Trophoblast cell (in vitro differentiated cells and primary cell): ENCODE measurements at regions not wholly inside any gene's neighbourhood (a gene's known extent, or its start where the extent isn't known, plus 50 kb on each side); places are given as distances from the start of the nearest gene placed in this dataset.

Experiments used
- DNase-seq, 2 donors: peaks; one replicate each; pipeline ENCODE4 v3.0.0-alpha.2; 2016
- H2AFZ ChIP-seq: 2 replicates; pipeline ENCODE4 v1.6.1; 2013; ENCODE audit warnings: low read length, moderate library complexity, mild to moderate bottlenecking; ENCODE audit not compliant: insufficient read depth, poor library complexity
- H2AK5ac ChIP-seq: 2 replicates; pipeline ENCODE4 v1.6.1; 2013; ENCODE audit warnings: mild to moderate bottlenecking, low read length
- H2BK120ac ChIP-seq: 2 replicates; pipeline ENCODE4 v1.6.1; 2013; ENCODE audit warnings: low read length, mild to moderate bottlenecking, moderate library complexity; ENCODE audit not compliant: insufficient read depth, poor library complexity
- H2BK12ac ChIP-seq: 2 replicates; pipeline ENCODE4 v1.6.1; 2013; ENCODE audit warnings: mild to moderate bottlenecking, low read length, moderate library complexity
- H2BK5ac ChIP-seq: 2 replicates; pipeline ENCODE4 v1.6.1; 2013; ENCODE audit warnings: low read length, low read depth, moderate library complexity, mild to moderate bottlenecking; ENCODE audit not compliant: poor library complexity
- H3K14ac ChIP-seq: 2 replicates; pipeline ENCODE4 v1.6.1; 2013; ENCODE audit warnings: mild to moderate bottlenecking, low read length
- H3K18ac ChIP-seq: 2 replicates; pipeline ENCODE4 v1.6.1; 2013; ENCODE audit warnings: mild to moderate bottlenecking, low read length
- H3K23ac ChIP-seq: 2 replicates; pipeline ENCODE4 v1.6.1; 2013; ENCODE audit warnings: low read length
- H3K27ac ChIP-seq: 2 replicates; pipeline ENCODE4 v1.5.1; 2013; ENCODE audit warnings: low read depth, mild to moderate bottlenecking, inconsistent platforms, low read length, moderate library complexity
- H3K27me3 ChIP-seq: 2 replicates; pipeline ENCODE4 v1.6.1; 2013; ENCODE audit warnings: inconsistent platforms, mild to moderate bottlenecking, low read length, moderate library complexity; ENCODE audit not compliant: insufficient read depth
- H3K36me3 ChIP-seq, 2 experiments: 1 replicate in 1 of 2; 2 replicates in 1 of 2; pipeline ENCODE4 v1.6.1; 2013; ENCODE audit warnings: low read length in 2 of 2, mild to moderate bottlenecking in 2 of 2, moderate library complexity in 1 of 2; ENCODE audit not compliant: insufficient read depth in 2 of 2, control insufficient read depth in 1 of 2
- H3K4ac ChIP-seq: 2 replicates; pipeline ENCODE4 v1.6.1; 2013; ENCODE audit warnings: low read depth, mild to moderate bottlenecking, low read length, moderate library complexity
- H3K4me1 ChIP-seq, 2 experiments: 1 replicate in 1 of 2; 2 replicates in 1 of 2; pipeline ENCODE4 v1.6.1; 2013; ENCODE audit warnings: low read length in 2 of 2, mild to moderate bottlenecking in 2 of 2, moderate library complexity in 1 of 2; ENCODE audit not compliant: insufficient read depth in 2 of 2, control insufficient read depth in 1 of 2
- H3K4me2 ChIP-seq: 2 replicates; pipeline ENCODE4 v1.6.1; 2013; ENCODE audit warnings: inconsistent platforms, mild to moderate bottlenecking, low read length, moderate library complexity
- H3K4me3 ChIP-seq: 2 replicates; pipeline ENCODE4 v1.5.1; 2013; ENCODE audit warnings: mild to moderate bottlenecking, low read depth, low read length, inconsistent platforms
- H3K79me1 ChIP-seq: one replicate; pipeline ENCODE4 v1.6.1; 2013; ENCODE audit warnings: low read length
- H3K79me2 ChIP-seq: 2 replicates; pipeline ENCODE4 v1.6.1; 2013; ENCODE audit warnings: low read length, mild to moderate bottlenecking; ENCODE audit not compliant: control insufficient read depth, insufficient read depth, poor library complexity
- H3K9ac ChIP-seq: 2 replicates; pipeline ENCODE4 v1.6.1; 2013; ENCODE audit warnings: mild to moderate bottlenecking, low read length
- H3K9me3 ChIP-seq: 2 replicates; pipeline ENCODE4 v1.6.1; 2013; ENCODE audit warnings: low read depth, mild to moderate bottlenecking, control low read depth, inconsistent platforms, low read length; ENCODE audit not compliant: insufficient read depth
- H4K12ac ChIP-seq: 2 replicates; pipeline ENCODE4 v1.6.1; 2013; ENCODE audit warnings: low read depth, mild to moderate bottlenecking, low read length, moderate library complexity
- H4K8ac ChIP-seq: 2 replicates; pipeline ENCODE4 v1.6.1; 2013; ENCODE audit warnings: low read depth, mild to moderate bottlenecking, low read length, moderate library complexity
- H4K91ac ChIP-seq: one replicate; pipeline ENCODE4 v1.6.1; 2013; ENCODE audit warnings: low read depth, mild to moderate bottlenecking, low read length, moderate library complexity
- WGBS: extraction: QIAGEN DNeasy Blood & Tissue Kit; methylation state at CpG from one replicate; pipeline ENCODE4 v1.1.7; 2013; ENCODE audit warnings: missing lambda C conversion rate; ENCODE audit not compliant: insufficient read length, insufficient coverage; ENCODE audit errors: extremely low coverage; 5-methylcytosine and 5-hydroxymethylcytosine counted together

DNA sequence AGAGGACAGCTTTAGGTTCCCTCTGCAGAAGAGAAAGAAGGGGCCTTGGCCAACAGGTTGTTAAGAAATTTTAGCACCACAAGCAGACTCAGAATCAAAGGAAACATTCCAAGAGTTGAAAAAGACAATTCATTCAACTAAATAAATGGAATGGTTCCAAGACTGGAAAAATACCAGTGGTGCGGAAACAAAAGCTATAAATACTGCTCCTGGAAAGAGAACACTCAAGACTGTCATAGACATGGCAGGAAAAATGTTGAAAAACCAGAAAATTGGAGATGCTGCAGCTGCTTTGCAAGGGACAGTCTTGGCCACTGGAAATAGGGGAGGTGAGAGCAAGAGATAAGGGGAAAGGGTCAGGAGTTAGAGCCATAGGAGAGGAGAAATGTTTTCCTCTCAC lies 312.7 kb upstream of the CYRIA start:
- WGBS, result no CpG with 5 or more reads among the region's 1 CpG
- H3K4me3 ChIP-seq, result no peak overlapping the region
- no peak overlapping the region for H2AK5ac ChIP-seq
- no peak overlapping the region for H2BK120ac ChIP-seq
- no peak overlapping the region for H3K9ac ChIP-seq
- no peak overlapping the region for H4K91ac ChIP-seq
- no peak overlapping the region for H3K4ac ChIP-seq
- no peaks in the 10 kb centered on the region for H3K79me1 ChIP-seq
- H3K27me3 ChIP-seq, result no peaks in the 10 kb centered on the region
- no peak overlapping the region for H3K14ac ChIP-seq
- no peak overlapping the region for H2BK5ac ChIP-seq
- H3K18ac ChIP-seq, result no peak overlapping the region
- H3K23ac ChIP-seq, result no peak overlapping the region
- no peaks in the 10 kb centered on the region for H3K79me2 ChIP-seq
- H4K12ac ChIP-seq, result no peak overlapping the region
- no peak overlapping the region for H3K27ac ChIP-seq
- no peaks in the 10 kb centered on the region for H3K4me1 ChIP-seq
- no peaks in the 10 kb centered on the region for H3K36me3 ChIP-seq
- H2AFZ ChIP-seq, result no peak overlapping the region
- no peaks in the 10 kb centered on the region for H3K9me3 ChIP-seq
- H3K4me2 ChIP-seq, result no peak overlapping the region
- H4K8ac ChIP-seq, result no peak overlapping the region
- H2BK12ac ChIP-seq, result no peak overlapping the region
- DNase-seq, result peak; percentile 70 to 95

DNA sequence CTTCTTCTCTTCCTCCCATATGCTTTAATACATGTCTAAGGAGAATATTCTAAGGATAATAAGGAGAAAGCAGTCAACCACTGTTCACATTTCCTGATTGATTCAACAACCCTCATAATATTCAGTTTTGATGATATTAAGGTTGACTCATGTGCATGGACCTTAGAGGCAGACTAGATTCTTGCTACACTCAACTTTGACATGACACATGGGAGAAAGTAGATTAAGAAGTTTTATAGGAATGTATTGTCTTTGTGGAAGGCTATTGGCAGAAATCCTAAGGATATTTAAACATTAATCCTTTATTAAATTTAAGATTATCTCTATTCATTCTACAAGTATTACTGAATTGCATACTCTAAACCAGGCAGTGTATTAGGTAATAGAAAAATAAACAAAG lies 309.1 kb upstream of the CYRIA start:
- Histone ChIP-seq H3K18ac (no peak overlapping the region), H3K4me2 (no peak overlapping the region), H4K8ac (no peak overlapping the region), H3K9me3 (no peaks in the 10 kb centered on the region), H4K91ac (no peak overlapping the region), H3K4ac (no peak overlapping the region), H3K14ac (no peak overlapping the region), H4K12ac (no peak overlapping the region), H3K79me2 (no peaks in the 10 kb centered on the region), H2BK120ac (no peak overlapping the region), H2BK12ac (no peak overlapping the region), H3K27ac (no peak overlapping the region), H3K27me3 (no peaks in the 10 kb centered on the region), H3K4me3 (no peak overlapping the region), H3K4me1 (no peaks in the 10 kb centered on the region), H3K36me3 (no peaks in the 10 kb centered on the region), H2AK5ac (no peak overlapping the region), H3K23ac (no peak overlapping the region), H3K79me1 (no peaks in the 10 kb centered on the region), H3K9ac (no peak overlapping the region), H2BK5ac (no peak overlapping the region), H2AFZ (no peak overlapping the region)
- no peak for DNase-seq

DNA sequence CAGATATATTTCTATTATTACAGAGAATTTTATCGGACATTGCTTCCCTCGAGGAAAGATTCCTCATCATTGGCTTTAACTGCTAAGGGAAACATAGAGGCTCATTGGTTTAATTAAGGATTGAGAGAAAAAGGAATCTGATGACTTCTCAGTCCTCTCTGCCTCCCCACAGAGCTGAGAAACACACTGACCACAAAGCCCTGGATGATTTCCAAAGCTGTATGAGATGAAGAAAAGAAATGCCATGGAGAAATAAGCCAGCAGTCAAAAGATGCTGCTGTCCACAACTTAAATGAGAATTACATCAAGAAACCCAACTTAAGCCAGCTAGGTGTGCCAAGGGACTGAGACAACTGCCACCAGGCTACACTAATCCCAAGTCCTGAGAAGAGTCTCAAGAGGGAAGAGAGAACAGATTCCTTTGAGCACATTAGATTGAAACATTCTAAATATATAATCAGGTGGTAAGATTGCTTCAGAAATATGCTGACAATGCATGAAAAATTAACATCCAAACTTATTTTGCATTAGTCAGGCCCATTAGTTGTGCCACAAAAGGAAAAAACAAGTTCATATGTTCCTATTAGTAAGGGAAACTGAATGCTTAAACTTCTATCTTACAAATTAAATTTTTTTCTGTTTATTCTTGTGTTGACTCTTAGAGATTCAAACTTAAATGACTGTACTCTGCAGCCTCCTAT lies 308.1 kb upstream of the CYRIA start:
- Histone ChIP-seq H2BK5ac (no peak overlapping the region), H4K91ac (no peak overlapping the region), H3K4me2 (no peak overlapping the region), H3K4me3 (no peak overlapping the region), H3K23ac (no peak overlapping the region), H3K79me2 (no peaks in the 10 kb centered on the region), H3K18ac (no peak overlapping the region), H2BK12ac (no peak overlapping the region), H3K36me3 (no peaks in the 10 kb centered on the region), H3K9ac (no peak overlapping the region), H2BK120ac (no peak overlapping the region), H3K27ac (no peak overlapping the region), H2AK5ac (no peak overlapping the region), H3K14ac (no peak overlapping the region), H2AFZ (no peak overlapping the region), H3K4me1 (no peaks in the 10 kb centered on the region), H3K79me1 (no peaks in the 10 kb centered on the region), H3K27me3 (no peaks in the 10 kb centered on the region), H4K8ac (no peak overlapping the region), H4K12ac (no peak overlapping the region), H3K4ac (no peak overlapping the region), H3K9me3 (no peaks in the 10 kb centered on the region)
- no CpG with 5 or more reads among the region's 2 CpGs for WGBS
- no peak for DNase-seq

DNA sequence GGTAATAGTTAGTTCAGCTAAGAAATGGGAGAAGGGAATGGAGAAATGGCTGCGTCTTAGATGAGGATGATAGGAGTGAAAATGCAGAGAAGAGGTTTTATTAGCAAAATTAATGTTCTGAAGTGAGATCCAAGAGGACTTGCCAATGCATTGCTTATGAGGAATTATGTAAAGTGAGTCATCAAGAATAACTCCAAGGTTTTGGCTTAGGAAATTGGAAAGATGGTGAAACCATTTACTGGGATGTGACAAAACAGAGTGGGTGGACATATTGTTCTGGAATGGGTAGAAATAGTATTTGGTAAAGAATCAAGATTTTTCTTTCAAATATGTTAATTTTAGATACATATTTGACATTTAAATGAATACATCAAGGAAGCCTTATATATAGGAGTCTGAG lies 306.6 kb upstream of the CYRIA start:
- WGBS, result no CpG with 5 or more reads among the region's 1 CpG
- no peak overlapping the region for H3K14ac ChIP-seq
- H4K12ac ChIP-seq, result no peak overlapping the region
- no peak for DNase-seq
- H2BK5ac ChIP-seq, result no peak overlapping the region
- H4K8ac ChIP-seq, result no peak overlapping the region
- no peak overlapping the region for H3K4me3 ChIP-seq
- no peak overlapping the region for H3K9ac ChIP-seq
- H3K4me2 ChIP-seq, result no peak overlapping the region
- no peaks in the 10 kb centered on the region for H3K27me3 ChIP-seq
- no peak overlapping the region for H3K23ac ChIP-seq
- no peaks in the 10 kb centered on the region for H3K36me3 ChIP-seq
- no peak overlapping the region for H2BK120ac ChIP-seq
- H2AK5ac ChIP-seq, result no peak overlapping the region
- no peaks in the 10 kb centered on the region for H3K79me1 ChIP-seq
- H3K4me1 ChIP-seq, result no peaks in the 10 kb centered on the region
- no peak overlapping the region for H3K18ac ChIP-seq
- no peak overlapping the region for H4K91ac ChIP-seq
- no peak overlapping the region for H3K27ac ChIP-seq
- H3K4ac ChIP-seq, result no peak overlapping the region
- no peaks in the 10 kb centered on the region for H3K9me3 ChIP-seq
- no peak overlapping the region for H2AFZ ChIP-seq
- no peaks in the 10 kb centered on the region for H3K79me2 ChIP-seq
- H2BK12ac ChIP-seq, result no peak overlapping the region
